B cell (primary cell): ENCODE measurements at regions not wholly inside any gene's neighbourhood (a gene's known extent, or its start where the extent isn't known, plus 50 kb on each side); places are given as distances from the start of the nearest gene placed in this dataset.

ENCODE experiments used
- ATAC-seq: fragments of 200-7000 bp; cut with Tn5 transposase; one replicate; pipeline ENCODE4 v1.10.0; 2021; ENCODE audit warnings: low read depth, mild to moderate bottlenecking, moderate number of reproducible peaks, moderate library complexity
- CTCF ChIA-PET: fragments of 350-600 bp; sonication (Branson Sonifier 250); formaldehyde crosslinking; loops from one replicate; lab custom pipeline; 2021; ENCODE audit warnings: antibody characterized with exemption, inconsistent platforms; lab: Charles Lee
- POLR2A ChIA-PET: fragments of 350-600 bp; sonication (Branson Sonifier 250); formaldehyde crosslinking; loops from one replicate; lab custom pipeline; 2021; ENCODE audit warnings: antibody characterized with exemption; lab: Charles Lee
- DNase-seq: peaks from one replicate; pipeline ENCODE4 v3.0.0; 2013
- H2AFZ ChIP-seq: 2 replicates; pipeline ENCODE4 v1.6.1; 2012; ENCODE audit warnings: mild to moderate bottlenecking, low read depth, low read length; ENCODE audit not compliant: insufficient read depth, poor library complexity, severe bottlenecking
- H3K27ac ChIP-seq, 2 donors: 1 replicate in 1 of 2; 2 replicates in 1 of 2; pipeline ENCODE4 v1.5.1; 2012 to 2013; ENCODE audit warnings: low read length in 2 of 2, mild to moderate bottlenecking in 2 of 2, moderate library complexity in 1 of 2
- H3K27me3 ChIP-seq, 4 experiments: fragments of 200-600 bp in 1 of 4; sonication (generic) in 1 of 4; replicated peaks in 1 of 4; 1 replicate in 2 of 4; 2 replicates in 2 of 4; pipeline versions ENCODE4 v1.6.1 to v1.7.0; 2013 to 2016; ENCODE audit warnings: low read length in 3 of 4, mild to moderate bottlenecking in 2 of 4, mixed read lengths in 1 of 4, moderate library complexity in 1 of 4; ENCODE audit not compliant: insufficient read depth in 4 of 4, control insufficient read depth in 3 of 4; ENCODE audit errors: control extremely low read depth in 1 of 4
- H3K36me3 ChIP-seq, 2 experiments: replicated peaks in 1 of 2; 1 replicate in 1 of 2; 2 replicates in 1 of 2; pipeline versions ENCODE4 v1.6.1 to v1.7.1; 2013; ENCODE audit warnings: low read length in 1 of 2; ENCODE audit not compliant: insufficient read depth in 2 of 2, control insufficient read depth in 1 of 2; ENCODE audit errors: control extremely low read depth in 1 of 2, extremely low read depth in 1 of 2
- H3K4me1 ChIP-seq, 2 donors: fragments of 200-600 bp in 1 of 2; sonication (generic) in 1 of 2; 1 replicate in 1 of 2; 2 replicates in 1 of 2; pipeline versions ENCODE4 v1.5.1 to v1.6.1; 2013 to 2017; ENCODE audit warnings: low read length in 2 of 2; ENCODE audit not compliant: control insufficient read depth in 2 of 2, insufficient read depth in 2 of 2
- H3K4me2 ChIP-seq: replicated peaks from 2 replicates; pipeline ENCODE3; 2012; ENCODE audit warnings: mild to moderate bottlenecking, low read depth, low read length; ENCODE audit not compliant: poor library complexity, severe bottlenecking
- H3K4me3 ChIP-seq, 5 experiments: fragments of 200-600 bp in 1 of 5; sonication (generic) in 1 of 5; 1 replicate in 3 of 5; 2 replicates in 2 of 5; pipeline versions ENCODE4 v1.5.1 to v1.7.0; 2011 to 2016; ENCODE audit warnings: low read length in 4 of 5, mild to moderate bottlenecking in 4 of 5, low read depth in 2 of 5, control low read depth in 1 of 5, moderate library complexity in 1 of 5; ENCODE audit not compliant: insufficient read depth in 1 of 5; ENCODE audit errors: control extremely low read depth in 1 of 5, extremely low read depth in 1 of 5
- H3K79me2 ChIP-seq: fragments of 200-600 bp; sonication (generic); one replicate; pipeline ENCODE4 v1.6.0; 2016; ENCODE audit warnings: low read length; ENCODE audit not compliant: control insufficient read depth, insufficient read depth
- H3K9ac ChIP-seq: fragments of 200-600 bp; sonication (generic); 2 replicates; pipeline ENCODE4 v1.6.1; 2017; ENCODE audit warnings: mild to moderate bottlenecking, low read length, moderate library complexity
- H3K9me3 ChIP-seq, 3 donors: one replicate each; pipeline versions ENCODE4 v1.6.1 to v1.7.1; 2013; ENCODE audit warnings: low read length in 2 of 3; ENCODE audit not compliant: control insufficient read depth in 2 of 3, insufficient read depth in 1 of 3; ENCODE audit errors: control extremely low read depth in 1 of 3
- H4K20me1 ChIP-seq: 2 replicates; pipeline ENCODE4 v1.6.0; 2012; ENCODE audit warnings: mild to moderate bottlenecking, low read length; ENCODE audit not compliant: insufficient read depth, control insufficient read depth, poor library complexity, severe bottlenecking
- H3K27ac Mint-ChIP-seq: one replicate; pipeline ENCODE4 v1.8.0; 2021; ENCODE audit warnings: mixed read lengths
- H3K27me3 Mint-ChIP-seq: one replicate; pipeline ENCODE4 v1.8.0; 2021; ENCODE audit warnings: mixed read lengths
- H3K4me1 Mint-ChIP-seq: one replicate; pipeline ENCODE4 v1.8.0; 2021; ENCODE audit warnings: mixed read lengths
- H3K4me3 Mint-ChIP-seq: one replicate; pipeline ENCODE4 v1.8.0; 2021; ENCODE audit warnings: mixed read lengths
- H3K9me3 Mint-ChIP-seq: one replicate; pipeline ENCODE4 v1.8.0; 2022; ENCODE audit warnings: mixed read lengths; ENCODE audit not compliant: insufficient read depth
- CTCF ChIP-seq: fragments of 200-600 bp; IDR thresholded peaks from one replicate; pipeline ENCODE4 v1.8.0; 2022; ENCODE audit warnings: antibody characterized with exemption, mild to moderate bottlenecking
- EZH2 ChIP-seq: IDR thresholded peaks from 2 replicates; pipeline ENCODE4 v1.6.1; 2012; ENCODE audit warnings: borderline replicate concordance, low read depth, mild to moderate bottlenecking, moderate library complexity, low read length; ENCODE audit not compliant: insufficient read depth, poor library complexity, severe bottlenecking
- WGBS: methylation state at CpG from one replicate; pipeline ENCODE4 v1.1.5; 2013; ENCODE audit warnings: missing lambda C conversion rate; ENCODE audit not compliant: insufficient coverage; 5-methylcytosine and 5-hydroxymethylcytosine counted together
- intact Hi-C: fragments of 100-400 bp; cut with micrococcal nuclease; formaldehyde crosslinking; loops from one replicate; pipeline ENCODE4 v1.10.0; 2022

GRCh38 chr1:55654750-55655149 is 439.6 kb upstream of the USP24 start:
- no peaks in the 10 kb centered on the region for H3K27me3 ChIP-seq
- ATAC-seq (no peak), DNase-seq (no peak)
- no peak for TF ChIP-seq EZH2
- no peak for TF ChIP-seq CTCF
- H3K9ac ChIP-seq, result no peak overlapping the region
- H4K20me1 ChIP-seq, result no peaks in the 10 kb centered on the region
- H2AFZ ChIP-seq, result no peak overlapping the region
- no peak overlapping the region for H3K27ac ChIP-seq
- H3K4me2 ChIP-seq, result no peak overlapping the region
- H3K9me3 Mint-ChIP-seq, result no peaks in the 10 kb centered on the region
- H3K9me3 ChIP-seq, result no peaks in the 10 kb centered on the region
- intact Hi-C loops, result no loop called here
- H3K27me3 Mint-ChIP-seq, result peaks cover 7% of the 10 kb centered on the region
- H3K4me1 Mint-ChIP-seq, result no peaks in the 10 kb centered on the region
- H3K4me1 ChIP-seq, result no peaks in the 10 kb centered on the region
- ChIA-PET CTCF (no interaction called here), POLR2A (no interaction called here)
- no peak overlapping the region for H3K27ac Mint-ChIP-seq
- no peaks in the 10 kb centered on the region for H3K79me2 ChIP-seq
- no CpG with 5 or more reads among the region's 4 CpGs for whole genome bisulfite sequencing
- no peak overlapping the region for H3K4me3 Mint-ChIP-seq
- H3K4me3 ChIP-seq, result no peak overlapping the region
- no peaks in the 10 kb centered on the region for H3K36me3 ChIP-seq

GRCh38 chr1:55654171-55654570 is 439.0 kb upstream of the USP24 start:
- CTCF ChIA-PET, result no interaction called here
- no peaks in the 10 kb centered on the region for H3K9me3 ChIP-seq
- ATAC-seq (no peak), DNase-seq (no peak)
- no peak overlapping the region for H3K4me3 ChIP-seq
- H2AFZ ChIP-seq, result no peak overlapping the region
- Mint-ChIP-seq H3K27ac (no peak overlapping the region), H3K27me3 (peaks cover 7% of the 10 kb centered on the region), H3K4me1 (no peaks in the 10 kb centered on the region), H3K9me3 (no peaks in the 10 kb centered on the region), H3K4me3 (no peak overlapping the region)
- POLR2A ChIA-PET, result no interaction called here
- no peak overlapping the region for H3K27ac ChIP-seq
- no peaks in the 10 kb centered on the region for H4K20me1 ChIP-seq
- intact Hi-C loops, result no loop called here
- no peak overlapping the region for H3K9ac ChIP-seq
- no peaks in the 10 kb centered on the region for H3K4me1 ChIP-seq
- H3K4me2 ChIP-seq, result no peak overlapping the region
- TF ChIP-seq EZH2 (no peak), CTCF (no peak)
- H3K79me2 ChIP-seq, result no peaks in the 10 kb centered on the region
- no peaks in the 10 kb centered on the region for H3K27me3 ChIP-seq
- no peaks in the 10 kb centered on the region for H3K36me3 ChIP-seq
